Activated naive CD4-positive, alpha-beta T cell treated with anti-CD3 and anti-CD28 coated beads, Interleukin-2, amount 50 U/mL, for 16 hours (primary cell): ENCODE measurements at regions not wholly inside any gene's neighbourhood (a gene's known extent, or its start where the extent isn't known, plus 50 kb on each side); places are given as distances from the start of the nearest gene placed in this dataset.
"Not testable (repeated sequence)": the region's sequence is repeated elsewhere in the genome, so short reads cannot be mapped to it uniquely, and the experiment has no call there.

ENCODE experiments used
- DNase-seq: peaks from one replicate; pipeline ENCODE4 v3.0.0-alpha.2; 2020

GRCh38 chr2:16058747-16059358 is 118.5 kb downstream of the MYCN start:
- no peak for DNase-seq

DNA sequence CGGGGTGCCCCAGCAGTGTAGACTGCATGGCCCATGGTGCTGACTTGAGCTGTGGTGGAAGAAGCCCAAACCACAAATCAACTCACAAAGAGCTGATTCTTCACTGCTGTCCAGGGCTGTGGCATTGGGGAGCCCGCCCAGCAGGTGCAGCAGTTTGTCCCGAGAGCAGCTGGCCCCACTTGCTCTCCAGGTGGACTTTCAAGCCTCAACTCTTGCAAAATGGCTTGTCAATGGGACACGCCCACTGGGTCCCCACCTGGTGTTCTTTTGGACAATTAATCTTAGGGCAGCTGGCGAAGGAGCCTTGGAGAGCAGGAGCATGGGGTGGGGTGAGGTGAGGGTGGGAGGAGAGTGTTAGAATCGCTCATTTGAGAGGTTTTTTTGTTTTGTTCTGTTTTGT is 117.9 kb downstream of the MYCN start:
- no peak for DNase-seq

DNA sequence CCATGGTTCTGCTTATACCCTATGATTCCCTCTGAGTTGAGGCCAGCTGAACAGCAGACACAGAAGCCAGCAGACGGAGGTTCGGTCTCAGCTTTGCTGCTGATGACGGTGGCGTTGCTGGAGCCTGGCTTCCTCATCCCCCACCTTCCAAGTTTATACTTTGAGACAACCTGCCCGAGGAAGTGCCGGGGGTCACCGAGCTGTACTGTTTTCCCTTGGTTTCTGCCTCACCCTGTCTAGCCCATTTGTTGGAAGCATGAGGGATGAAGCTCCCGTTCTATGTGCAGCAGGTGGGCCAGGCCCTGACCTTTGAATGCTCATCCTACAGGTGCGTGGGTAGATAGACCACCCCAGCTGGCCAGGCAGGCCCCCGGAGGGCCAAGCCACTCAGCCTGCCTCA is 117.3 kb downstream of the MYCN start:
- DNase-seq = no peak

GRCh38 chr2:16055848-16056580 is 115.7 kb downstream of the MYCN start:
- no peak for DNase-seq

DNA sequence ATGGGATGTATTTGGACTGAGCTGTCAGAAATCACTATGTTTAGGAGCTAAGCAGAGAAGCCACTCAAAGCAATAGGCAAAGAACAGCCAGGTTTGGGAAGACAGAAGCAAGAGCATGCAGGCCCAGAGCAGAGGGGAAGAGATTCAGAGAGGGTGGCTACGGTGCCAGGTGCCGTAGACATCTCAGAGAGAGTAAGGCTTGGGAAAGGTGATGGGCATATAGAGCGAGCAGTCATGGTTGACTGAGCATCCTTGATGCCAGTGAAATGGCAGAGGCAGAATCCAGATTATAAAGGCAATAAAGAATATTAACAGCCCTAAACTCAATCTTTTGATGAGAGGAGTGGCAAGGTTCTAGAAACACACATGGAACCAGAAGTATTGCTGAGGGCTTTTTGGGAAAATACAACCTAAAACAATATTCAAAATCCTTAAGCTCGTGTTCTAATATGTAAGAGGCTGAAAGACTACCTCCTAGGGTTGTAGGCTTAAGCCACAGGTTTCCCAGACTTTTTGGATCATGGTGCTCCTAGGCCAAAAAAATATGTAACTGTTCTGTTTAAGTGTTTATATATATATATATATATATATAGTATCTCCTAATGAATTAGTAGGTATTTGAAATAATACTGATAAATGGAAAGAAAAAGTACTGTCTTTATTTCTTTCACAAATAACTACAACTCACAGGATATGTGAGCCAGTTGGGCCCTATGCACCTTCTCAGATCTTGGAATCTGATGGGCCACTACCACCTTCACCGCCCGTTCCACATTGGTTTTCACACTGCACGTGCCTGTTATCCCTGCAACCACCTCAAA is 113.3 kb downstream of the MYCN start:
- no peak for DNase-seq

DNA sequence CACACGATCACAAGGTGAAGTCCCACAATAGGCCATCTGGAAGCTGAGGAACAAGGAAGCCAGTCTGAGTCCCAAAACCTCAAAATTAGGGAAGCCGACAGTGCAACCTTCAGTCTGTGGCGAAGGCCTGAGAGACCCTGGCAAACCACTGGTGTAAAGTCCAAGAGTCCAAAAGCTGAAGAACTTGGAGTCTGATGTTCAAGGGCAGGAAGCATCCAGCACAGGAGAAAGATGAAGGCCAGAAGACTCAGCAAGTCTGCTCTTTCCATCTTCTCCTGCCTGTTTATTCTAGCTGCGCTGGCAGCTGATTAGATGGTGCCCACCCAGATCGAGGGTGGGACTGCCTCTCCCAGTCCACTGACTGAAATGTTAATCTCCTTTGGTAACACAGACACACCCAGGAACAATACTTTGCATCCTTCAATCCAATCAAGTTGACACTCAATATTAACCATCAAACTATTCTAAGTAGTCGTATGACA is 112.3 kb downstream of the MYCN start:
- DNase-seq = not testable (repeated sequence)

DNA sequence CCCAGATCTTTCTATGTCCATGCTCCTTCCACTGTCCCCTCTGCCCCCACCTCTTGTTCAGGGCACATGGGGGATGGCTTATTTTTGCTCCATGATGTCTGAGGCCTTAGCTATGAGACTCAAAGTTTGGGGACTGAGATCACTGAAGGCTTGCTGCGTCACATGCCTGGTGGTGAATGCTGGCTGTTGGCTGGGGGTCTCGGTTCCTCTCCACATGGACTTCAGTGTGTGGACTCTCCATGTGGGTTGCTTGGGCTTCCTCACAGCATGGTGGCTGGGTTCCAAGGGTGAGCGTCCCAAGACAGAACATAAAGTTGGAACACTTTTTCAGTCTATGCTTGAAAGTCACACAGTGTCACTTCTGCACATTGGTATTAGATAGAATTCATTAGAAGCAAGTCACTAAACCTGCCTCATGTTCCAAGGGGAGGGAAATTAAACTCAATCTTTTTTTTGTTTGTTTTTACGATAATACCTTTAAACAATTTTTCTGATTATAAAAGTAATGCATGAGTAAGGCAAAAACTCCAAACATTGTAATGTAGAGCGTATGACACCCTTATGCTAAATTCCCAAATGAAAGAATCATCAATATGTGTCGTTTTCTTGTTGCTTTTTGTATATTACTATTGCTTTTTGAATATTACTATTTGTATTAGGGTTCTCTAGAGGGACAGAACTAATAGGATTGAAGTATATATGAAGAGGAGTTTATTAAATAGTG is 111.7 kb downstream of the MYCN start:
- no peak for DNase-seq

- no peak for DNase-seq
Measured at GRCh38 chr2:16050908-16051489, 110.6 kb downstream of the MYCN start.

GRCh38 chr2:16050261-16050907 is 110.0 kb downstream of the MYCN start:
- no peak for DNase-seq

DNA sequence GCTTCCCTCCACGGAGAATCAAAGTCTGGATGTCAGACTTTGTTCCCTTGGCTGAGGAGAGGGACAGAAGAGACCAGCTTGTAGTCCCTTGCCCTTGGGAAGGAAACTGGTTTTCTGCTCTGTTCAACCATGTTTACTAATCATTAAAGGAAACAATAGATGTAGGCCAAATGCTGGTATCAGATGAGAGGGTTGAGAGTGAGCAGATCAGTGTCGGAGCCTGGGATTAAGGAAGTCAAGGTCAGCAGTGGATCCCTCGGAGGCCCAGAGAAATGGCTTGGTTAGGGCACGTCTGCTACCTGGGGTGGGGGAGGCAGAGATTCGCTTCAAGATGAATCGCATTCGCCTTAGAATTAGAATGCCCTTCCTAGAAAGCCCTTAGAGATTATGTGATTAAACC is 109.1 kb downstream of the MYCN start:
- no peak for DNase-seq

DNA sequence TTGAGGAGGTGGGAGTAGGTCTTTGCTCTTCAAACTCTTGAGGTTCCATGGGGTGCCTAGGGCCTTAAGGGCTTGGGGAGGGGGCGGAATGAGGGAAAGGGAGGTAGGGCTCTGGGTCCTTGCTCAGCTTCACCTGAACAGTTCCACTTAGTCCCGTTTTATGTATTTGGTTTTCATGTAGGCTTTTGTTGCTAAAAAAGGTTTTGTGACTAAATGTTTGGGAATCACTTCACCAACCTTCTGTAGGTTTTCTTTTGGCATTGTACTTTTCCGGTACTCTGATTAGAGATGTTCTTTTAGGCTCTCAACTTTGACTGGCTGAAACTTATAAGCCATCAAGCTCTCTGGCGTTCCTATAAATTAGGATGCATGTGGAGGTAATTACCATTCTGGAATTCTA is 108.1 kb downstream of the MYCN start:
- DNase-seq = no peak

GRCh38 chr2:16047701-16048100 is 107.4 kb downstream of the MYCN start:
- no peak for DNase-seq

DNA sequence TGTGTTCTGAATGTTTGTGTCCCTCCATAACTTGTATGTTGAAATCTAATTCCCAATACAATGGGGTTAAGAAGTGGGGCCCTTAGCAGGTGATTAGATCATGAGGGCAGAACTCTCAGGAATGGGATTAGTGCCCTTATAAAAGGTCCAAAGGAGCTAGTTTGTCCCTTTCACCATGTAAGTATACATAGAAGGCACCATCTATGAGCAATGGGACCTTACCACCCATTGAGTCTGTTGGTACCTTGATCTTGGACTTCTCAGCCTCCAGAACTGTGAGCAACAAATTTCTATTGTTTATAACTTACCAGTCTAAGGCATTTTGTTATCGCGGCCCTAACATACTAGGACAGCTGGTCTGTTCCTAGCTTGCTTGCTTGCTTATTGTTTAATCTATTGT is 106.3 kb downstream of the MYCN start:
- no peak for DNase-seq

- no peak for DNase-seq
Measured at GRCh38 chr2:16045653-16046352, 105.5 kb downstream of the MYCN start.

DNA sequence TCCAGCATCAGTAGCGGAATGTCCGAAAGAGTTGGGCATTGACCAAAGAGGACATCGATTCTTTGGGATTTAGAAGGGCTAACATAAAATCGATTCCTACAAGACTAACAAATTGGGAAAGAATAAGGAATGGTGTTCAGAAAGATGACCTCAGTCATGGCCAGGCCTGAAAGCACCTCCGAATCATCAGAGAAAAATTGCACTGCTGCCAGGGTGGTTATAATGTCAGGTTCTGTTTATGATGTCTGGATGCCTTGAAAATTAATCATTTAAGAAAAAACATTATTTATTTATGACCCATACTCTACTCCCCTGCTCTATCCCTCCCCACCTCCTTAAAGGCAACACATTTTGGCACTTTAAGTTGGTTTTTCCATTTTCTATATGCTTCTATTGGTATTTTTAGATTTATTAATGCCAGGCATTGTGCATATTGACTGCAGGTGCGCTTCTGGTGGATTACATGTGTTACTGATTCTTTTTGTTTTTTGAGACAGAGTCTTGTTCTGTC is 104.7 kb downstream of the MYCN start:
- DNase-seq = no peak

- DNase-seq = no peak
Measured at GRCh38 chr2:16043627-16044026, 103.3 kb downstream of the MYCN start.

DNA sequence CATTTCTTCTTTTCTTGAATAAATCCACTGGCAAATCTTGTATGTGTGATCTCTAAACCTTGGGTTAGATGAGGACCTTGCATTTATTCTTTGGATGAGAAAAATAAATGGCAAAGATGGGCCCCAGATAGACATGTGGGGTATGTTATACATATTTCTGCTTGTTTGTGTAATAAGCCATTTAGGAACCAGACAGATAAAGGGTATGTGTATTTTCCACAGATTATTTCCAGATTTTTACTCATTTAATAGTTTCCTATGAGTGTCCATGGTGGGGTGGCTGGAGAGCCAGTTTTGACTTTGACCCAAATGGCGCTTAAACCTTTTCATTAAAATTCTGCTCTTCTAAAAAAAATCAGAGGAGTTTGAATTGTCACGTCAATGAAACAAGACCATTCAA is 102.8 kb downstream of the MYCN start:
- no peak for DNase-seq

DNA sequence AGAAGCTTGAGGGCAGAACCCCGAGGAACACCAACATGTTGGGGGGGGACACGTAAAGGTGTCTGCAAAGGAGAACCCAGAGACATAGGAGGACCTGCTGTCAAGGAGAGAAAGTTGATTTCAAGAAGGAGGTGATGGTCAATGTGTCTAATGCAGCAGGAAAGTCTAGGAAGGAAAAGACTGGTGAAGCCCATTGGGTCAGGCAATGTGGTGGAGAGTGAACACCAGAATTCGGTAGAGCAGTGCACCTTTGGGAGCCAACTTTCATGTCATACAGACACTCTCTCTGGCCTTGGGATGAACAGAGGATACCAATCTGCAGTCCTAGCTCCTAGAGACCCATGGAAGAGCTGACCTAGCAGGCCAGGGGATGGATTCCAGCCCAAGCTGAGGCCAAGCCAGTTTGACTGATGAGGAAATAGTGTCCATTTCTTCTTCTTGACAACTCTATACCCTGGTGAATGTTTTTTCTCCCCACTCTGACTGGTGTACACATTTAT is 101.9 kb downstream of the MYCN start:
- DNase-seq = no peak

DNA sequence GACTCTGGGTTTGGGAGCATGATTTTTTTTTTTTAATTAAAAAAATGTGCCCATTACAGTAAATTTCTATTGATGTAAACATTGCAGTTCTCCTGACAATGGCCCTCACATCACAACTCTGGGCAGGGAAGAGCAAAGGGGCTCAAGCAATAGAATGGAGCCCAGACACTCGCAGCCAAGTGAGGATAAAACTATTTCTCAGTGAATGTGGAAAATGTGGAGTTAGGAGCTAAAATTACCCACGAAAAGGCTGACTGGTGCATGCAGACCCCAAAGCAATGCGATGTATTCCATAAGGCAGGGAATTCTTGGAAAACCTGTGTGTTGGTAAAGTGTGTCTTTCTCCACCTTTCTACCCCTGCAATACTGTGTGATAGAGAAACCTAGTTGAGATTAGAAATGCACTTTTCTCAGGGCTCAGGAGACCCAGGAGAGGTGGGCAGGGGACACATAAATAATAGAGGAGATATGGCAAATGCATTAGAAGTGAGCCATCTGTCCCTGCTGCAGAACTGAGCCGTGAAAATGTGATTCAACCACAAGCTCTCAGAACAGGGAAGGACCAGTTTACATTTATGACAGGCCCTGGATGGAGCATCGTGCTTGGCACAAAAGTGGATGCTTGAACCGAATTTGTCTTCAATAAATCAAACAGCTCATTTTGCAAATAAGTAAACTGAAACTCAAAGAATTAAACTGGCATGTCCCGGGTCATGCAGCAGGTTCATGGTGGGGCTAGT is 100.1 kb downstream of the MYCN start:
- DNase-seq = no peak

DNA sequence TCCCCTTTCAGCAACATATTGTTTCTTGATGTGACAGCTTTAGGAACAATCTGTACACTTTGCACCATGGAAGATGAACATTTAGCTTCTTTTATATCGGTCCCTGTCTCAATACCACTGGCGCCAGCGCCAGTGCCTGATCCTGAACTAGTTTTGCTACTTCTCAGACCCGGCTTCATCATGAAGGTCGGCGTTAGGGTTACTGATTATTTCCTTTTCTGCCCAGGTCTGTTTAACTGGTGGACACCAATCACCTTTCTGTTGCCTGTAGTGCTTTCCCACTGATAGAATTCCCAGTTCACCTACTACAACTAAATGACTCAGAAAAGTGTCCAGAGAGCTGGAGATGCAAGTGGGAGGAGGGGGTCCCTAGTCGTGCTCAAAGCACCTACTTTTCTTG is 99.5 kb downstream of the MYCN start:
- DNase-seq = no peak
